ENCODE measurements at regions not wholly inside any gene's neighbourhood (a gene's known extent, or its start where the extent isn't known, plus 50 kb on each side); places are given as distances from the start of the nearest gene placed in this dataset.

DNA sequence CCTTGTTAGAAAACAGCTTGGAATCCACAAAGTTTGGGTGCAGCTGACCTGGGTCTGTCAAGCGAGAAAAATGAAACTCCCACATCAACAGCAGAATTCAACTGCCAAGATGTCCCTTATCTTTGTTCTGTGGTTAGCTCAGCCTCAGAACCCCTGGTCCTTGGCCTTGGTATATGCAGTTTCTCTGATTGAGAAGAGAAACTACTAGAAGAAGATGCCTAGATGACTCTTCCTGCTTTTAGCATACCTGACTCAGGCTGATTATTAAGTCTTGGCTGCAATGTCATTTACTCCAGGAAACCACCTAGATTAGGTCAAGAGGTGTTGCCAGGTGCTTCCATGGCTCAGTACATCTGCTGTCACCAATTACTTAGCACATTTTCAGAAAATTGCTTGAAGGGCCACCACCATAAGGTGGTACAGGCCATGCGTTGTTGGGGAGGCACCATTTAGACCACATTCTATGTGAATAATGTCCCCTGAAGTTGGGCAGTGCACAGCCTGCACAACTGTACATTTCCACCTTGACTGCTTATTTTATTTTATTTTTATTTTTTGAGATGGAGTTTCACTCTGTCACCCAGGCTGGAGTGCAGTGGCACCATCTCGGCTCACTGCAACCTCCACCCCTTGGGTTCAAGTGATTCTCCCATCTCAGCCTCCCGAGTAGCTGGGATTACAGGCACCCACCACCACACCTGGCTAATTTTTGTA, 59.4 kb upstream of the ZNF438 start:
- no peak for TF ChIP-seq EP300 (IDR thresholded peaks at IDR 0.05)
- TF ChIP-seq, protein P1, sequence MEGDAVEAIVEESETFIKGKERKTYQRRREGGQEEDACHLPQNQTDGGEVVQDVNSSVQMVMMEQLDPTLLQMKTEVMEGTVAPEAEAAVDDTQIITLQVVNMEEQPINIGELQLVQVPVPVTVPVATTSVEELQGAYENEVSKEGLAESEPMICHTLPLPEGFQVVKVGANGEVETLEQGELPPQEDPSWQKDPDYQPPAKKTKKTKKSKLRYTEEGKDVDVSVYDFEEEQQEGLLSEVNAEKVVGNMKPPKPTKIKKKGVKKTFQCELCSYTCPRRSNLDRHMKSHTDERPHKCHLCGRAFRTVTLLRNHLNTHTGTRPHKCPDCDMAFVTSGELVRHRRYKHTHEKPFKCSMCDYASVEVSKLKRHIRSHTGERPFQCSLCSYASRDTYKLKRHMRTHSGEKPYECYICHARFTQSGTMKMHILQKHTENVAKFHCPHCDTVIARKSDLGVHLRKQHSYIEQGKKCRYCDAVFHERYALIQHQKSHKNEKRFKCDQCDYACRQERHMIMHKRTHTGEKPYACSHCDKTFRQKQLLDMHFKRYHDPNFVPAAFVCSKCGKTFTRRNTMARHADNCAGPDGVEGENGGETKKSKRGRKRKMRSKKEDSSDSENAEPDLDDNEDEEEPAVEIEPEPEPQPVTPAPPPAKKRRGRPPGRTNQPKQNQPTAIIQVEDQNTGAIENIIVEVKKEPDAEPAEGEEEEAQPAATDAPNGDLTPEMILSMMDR (IDR thresholded peaks at IDR 0.05) = no peak

Data from esophagus muscularis mucosa (tissue), 3 donors.